HepG2 (cell line): ENCODE measurements at regions not wholly inside any gene's neighbourhood (a gene's known extent, or its start where the extent isn't known, plus 50 kb on each side); places are given as distances from the start of the nearest gene placed in this dataset.

Experiments used
- ATAC-seq: fragments of 200-7000 bp; cut with Tn5 transposase; 3 replicates; pipeline ENCODE4 v1.9.1; 2020; ENCODE audit warnings: mild to moderate bottlenecking, moderate library complexity
- BruUV-seq: library from RNA; stranded (reverse); fragments of 400-500 nt; replicated peaks from 2 replicates; lab custom pipeline; 2021; lab: Mats Ljungman, UMichigan
- CTCF ChIA-PET: fragments of 300-600 bp; formaldehyde crosslinking; extraction: SDS; loops from one replicate; lab custom pipeline; 2021; ENCODE audit warnings: low total read pairs, inconsistent platforms, low intra/inter-chr PET ratio; lab: Yijun Ruan, JAX
- POLR2A ChIA-PET: fragments of 350-600 bp; sonication (Branson Sonifier 250); formaldehyde crosslinking; loops from one replicate; lab custom pipeline; 2020; ENCODE audit warnings: antibody characterized with exemption, inconsistent platforms; lab: Yijun Ruan, JAX
- DNase-seq: peaks from one replicate; pipeline ENCODE4 v3.0.0-alpha.2; 2015; ENCODE audit warnings: low spot score
- FAIRE-seq: peaks from 3 replicates; lab custom pipeline; 2011; peaks lifted over from hg19 to GRCh38; lab: Jason Lieb, UNC
- H2AFZ ChIP-seq: one replicate; pipeline ENCODE4 v1.6.1; 2011; ENCODE audit warnings: low read length, inconsistent platforms
- H3K27ac ChIP-seq: fragments of 300-600 bp; 3 replicates; pipeline ENCODE4 v1.8.0; 2011; ENCODE audit warnings: mixed run types, mild to moderate bottlenecking, mixed read lengths, low read length, inconsistent platforms; ENCODE audit not compliant: insufficient read depth; ENCODE audit errors: extremely low read length
- H3K27me3 ChIP-seq, 2 experiments: fragments of 200-600 bp in 1 of 2; 2 replicates in 1 of 2; 3 replicates in 1 of 2; pipeline versions ENCODE4 v1.6.0 to v1.8.0; 2011; ENCODE audit warnings: low read length in 2 of 2, mild to moderate bottlenecking in 2 of 2, moderate library complexity in 2 of 2, inconsistent platforms in 1 of 2; ENCODE audit not compliant: insufficient read depth in 2 of 2, control insufficient read depth in 1 of 2
- H3K36me3 ChIP-seq, 2 experiments: fragments of 200-600 bp in 1 of 2; replicated peaks in 1 of 2; 2 replicates in 1 of 2; 3 replicates in 1 of 2; pipeline versions ENCODE4 v1.5.1 to v1.8.0; 2011; ENCODE audit warnings: low read length in 2 of 2, inconsistent platforms in 1 of 2; ENCODE audit not compliant: insufficient read depth in 2 of 2, control insufficient read depth in 1 of 2
- H3K4me1 ChIP-seq: 2 replicates; pipeline ENCODE4 v1.5.1; 2012; ENCODE audit warnings: low read length, inconsistent platforms; ENCODE audit not compliant: insufficient read depth
- H3K4me2 ChIP-seq: 2 replicates; pipeline ENCODE4 v1.6.0; 2011; ENCODE audit warnings: low read depth, low read length, inconsistent platforms
- H3K4me3 ChIP-seq, 3 experiments: fragments of 200-600 bp in 1 of 3; sonication (generic), shearing (Covaris generic) in 1 of 3; replicated peaks in 1 of 3; 2 replicates each; pipeline ENCODE4 v1.5.1; 2011 to 2016; ENCODE audit warnings: low read length in 3 of 3, inconsistent platforms in 2 of 3, low read depth in 2 of 3, mild to moderate bottlenecking in 2 of 3, control low read depth in 1 of 3, mixed read lengths in 1 of 3; ENCODE audit not compliant: insufficient read depth in 1 of 3
- H3K79me2 ChIP-seq: one replicate; pipeline ENCODE4 v1.6.1; 2011; ENCODE audit warnings: low read length, inconsistent platforms; ENCODE audit not compliant: insufficient read depth
- H3K9ac ChIP-seq: 2 replicates; pipeline ENCODE4 v1.6.0; 2011; ENCODE audit warnings: mild to moderate bottlenecking, low read depth, low read length, inconsistent platforms; ENCODE audit not compliant: insufficient read depth
- H3K9me3 ChIP-seq: 2 replicates; pipeline ENCODE4 v1.5.1; 2012; ENCODE audit warnings: mild to moderate bottlenecking, low read length
- H4K20me1 ChIP-seq: 2 replicates; pipeline ENCODE4 v1.6.0; 2011; ENCODE audit warnings: inconsistent platforms, mild to moderate bottlenecking, low read length, moderate library complexity; ENCODE audit not compliant: insufficient read depth
- ZNF335 ChIP-seq: sonication (generic); formaldehyde crosslinking; IDR thresholded peaks from 2 replicates; pipeline ENCODE4 v1.4.0; 2020; ENCODE audit warnings: missing genetic modification reagents
- WGBS: methylation state at CpG from one replicate; pipeline ENCODE4 v1.1.6; 2017; ENCODE audit warnings: low lambda C conversion rate; 5-methylcytosine and 5-hydroxymethylcytosine counted together
- in situ Hi-C: cut with HindIII; loops from 2 replicates; pipeline ENCODE4 v1.10.0; 2017; ENCODE audit warnings: low pct_unique_long_range_greater_than_20kb; ENCODE audit not compliant: extremely low pct_ligation_motif_present
- intact Hi-C: fragments of 100-400 bp; cut with micrococcal nuclease; formaldehyde crosslinking; loops from one replicate; pipeline ENCODE4 v1.10.0; 2022; ENCODE audit not compliant: unreplicated experiment
- TF ChIP-seq, protein P1 (sequence below): sonication (generic); formaldehyde crosslinking; IDR thresholded peaks from 2 replicates; pipeline ENCODE4 v1.5.1; 2020; ENCODE audit warnings: mild to moderate bottlenecking, missing genetic modification reagents, moderate library complexity
- TF ChIP-seq, protein P2 (sequence below): sonication (generic); formaldehyde crosslinking; conservative IDR thresholded peaks from 2 replicates; pipeline ENCODE4 v1.8.0; 2022; ENCODE audit warnings: low read depth, missing genetic modification reagents

DNA sequence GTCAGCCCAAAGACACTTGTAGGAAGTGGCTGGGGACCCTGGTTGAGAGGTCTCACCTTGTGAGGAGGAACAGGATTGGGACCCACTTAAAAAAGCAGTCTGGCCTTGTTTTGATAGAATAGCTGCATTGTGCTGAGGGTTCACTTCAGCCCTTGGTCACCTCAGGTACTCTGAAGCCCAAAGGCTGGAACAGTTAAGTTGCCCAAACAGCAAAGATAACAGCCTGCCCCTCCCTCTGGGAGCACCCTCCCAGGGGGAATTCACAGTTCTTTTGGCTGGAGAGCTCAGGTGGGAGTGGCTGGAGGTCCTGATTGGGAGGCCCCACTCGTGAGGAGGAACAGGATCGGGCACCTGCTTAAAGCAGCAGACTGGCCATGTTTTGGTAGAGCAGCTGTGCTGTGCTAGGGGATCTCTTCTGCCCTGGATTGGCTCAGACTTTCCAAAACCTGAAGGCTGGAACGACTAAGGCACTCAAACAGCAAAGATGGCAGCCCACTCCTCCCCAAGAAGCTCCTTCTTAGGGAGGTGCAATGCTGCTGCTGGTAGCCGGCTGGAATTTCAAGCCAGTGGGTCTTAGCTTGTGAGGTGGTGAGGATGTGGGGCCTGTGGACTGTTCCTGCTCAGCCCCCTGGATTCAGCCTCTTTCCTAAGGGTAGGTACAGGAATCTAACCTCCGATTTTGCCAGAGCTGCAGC lies 143.8 kb upstream of the SLC38A2 start:
- no peak overlapping the region for H3K9ac ChIP-seq
- ATAC-seq (no peak), FAIRE-seq (no peak), DNase-seq (no peak)
- H3K9me3 ChIP-seq, result no peaks in the 10 kb centered on the region
- 100% methylated on average over 3 of the region's 5 CpGs for WGBS
- TF ChIP-seq, protein P1, sequence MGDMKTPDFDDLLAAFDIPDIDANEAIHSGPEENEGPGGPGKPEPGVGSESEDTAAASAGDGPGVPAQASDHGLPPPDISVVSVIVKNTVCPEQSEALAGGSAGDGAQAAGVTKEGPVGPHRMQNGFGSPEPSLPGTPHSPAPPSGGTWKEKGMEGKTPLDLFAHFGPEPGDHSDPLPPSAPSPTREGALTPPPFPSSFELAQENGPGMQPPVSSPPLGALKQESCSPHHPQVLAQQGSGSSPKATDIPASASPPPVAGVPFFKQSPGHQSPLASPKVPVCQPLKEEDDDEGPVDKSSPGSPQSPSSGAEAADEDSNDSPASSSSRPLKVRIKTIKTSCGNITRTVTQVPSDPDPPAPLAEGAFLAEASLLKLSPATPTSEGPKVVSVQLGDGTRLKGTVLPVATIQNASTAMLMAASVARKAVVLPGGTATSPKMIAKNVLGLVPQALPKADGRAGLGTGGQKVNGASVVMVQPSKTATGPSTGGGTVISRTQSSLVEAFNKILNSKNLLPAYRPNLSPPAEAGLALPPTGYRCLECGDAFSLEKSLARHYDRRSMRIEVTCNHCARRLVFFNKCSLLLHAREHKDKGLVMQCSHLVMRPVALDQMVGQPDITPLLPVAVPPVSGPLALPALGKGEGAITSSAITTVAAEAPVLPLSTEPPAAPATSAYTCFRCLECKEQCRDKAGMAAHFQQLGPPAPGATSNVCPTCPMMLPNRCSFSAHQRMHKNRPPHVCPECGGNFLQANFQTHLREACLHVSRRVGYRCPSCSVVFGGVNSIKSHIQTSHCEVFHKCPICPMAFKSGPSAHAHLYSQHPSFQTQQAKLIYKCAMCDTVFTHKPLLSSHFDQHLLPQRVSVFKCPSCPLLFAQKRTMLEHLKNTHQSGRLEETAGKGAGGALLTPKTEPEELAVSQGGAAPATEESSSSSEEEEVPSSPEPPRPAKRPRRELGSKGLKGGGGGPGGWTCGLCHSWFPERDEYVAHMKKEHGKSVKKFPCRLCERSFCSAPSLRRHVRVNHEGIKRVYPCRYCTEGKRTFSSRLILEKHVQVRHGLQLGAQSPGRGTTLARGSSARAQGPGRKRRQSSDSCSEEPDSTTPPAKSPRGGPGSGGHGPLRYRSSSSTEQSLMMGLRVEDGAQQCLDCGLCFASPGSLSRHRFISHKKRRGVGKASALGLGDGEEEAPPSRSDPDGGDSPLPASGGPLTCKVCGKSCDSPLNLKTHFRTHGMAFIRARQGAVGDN (CRISPR knock-in tag), result peak; percentile 35; the same call in 1 of the 2 replicates
- TF ChIP-seq, protein P2, sequence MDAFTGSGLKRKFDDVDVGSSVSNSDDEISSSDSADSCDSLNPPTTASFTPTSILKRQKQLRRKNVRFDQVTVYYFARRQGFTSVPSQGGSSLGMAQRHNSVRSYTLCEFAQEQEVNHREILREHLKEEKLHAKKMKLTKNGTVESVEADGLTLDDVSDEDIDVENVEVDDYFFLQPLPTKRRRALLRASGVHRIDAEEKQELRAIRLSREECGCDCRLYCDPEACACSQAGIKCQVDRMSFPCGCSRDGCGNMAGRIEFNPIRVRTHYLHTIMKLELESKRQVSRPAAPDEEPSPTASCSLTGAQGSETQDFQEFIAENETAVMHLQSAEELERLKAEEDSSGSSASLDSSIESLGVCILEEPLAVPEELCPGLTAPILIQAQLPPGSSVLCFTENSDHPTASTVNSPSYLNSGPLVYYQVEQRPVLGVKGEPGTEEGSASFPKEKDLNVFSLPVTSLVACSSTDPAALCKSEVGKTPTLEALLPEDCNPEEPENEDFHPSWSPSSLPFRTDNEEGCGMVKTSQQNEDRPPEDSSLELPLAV (CRISPR knock-in tag), result no peak
- TF ChIP-seq ZNF335 (CRISPR knock-in tag), result no peak
- CTCF ChIA-PET, result no interaction called here
- H2AFZ ChIP-seq, result no peak overlapping the region
- H3K79me2 ChIP-seq, result peaks cover 4% of the 10 kb centered on the region
- POLR2A ChIA-PET, result interaction anchor here (1.4 kb wide), 1 partner anchor 24 kb away, joined by 3 read pairs; no protein-coding TSS in a partner anchor
- peaks cover 90% of the 10 kb centered on the region for H3K4me1 ChIP-seq
- no peak overlapping the region for H3K4me3 ChIP-seq
- intact Hi-C loops (no loop called here), in situ Hi-C loops (no loop called here)
- H4K20me1 ChIP-seq, result no peaks in the 10 kb centered on the region
- no peak overlapping the region for H3K27ac ChIP-seq
- H3K4me2 ChIP-seq, result no peak overlapping the region
- no peaks in the 10 kb centered on the region for H3K27me3 ChIP-seq
- H3K36me3 ChIP-seq, result 0 out of 5 replicates have a peak, but pooled peaks cover 0 to 1% of the 10 kb centered on the region in 2 experiments
- no TSS peak for BruUV-seq
